ENCODE measurements at regions not wholly inside any gene's neighbourhood (a gene's known extent, or its start where the extent isn't known, plus 50 kb on each side); places are given as distances from the start of the nearest gene placed in this dataset.
"Not testable (repeated sequence)": the region's sequence is repeated elsewhere in the genome, so short reads cannot be mapped to it uniquely, and the experiment has no call there.

GRCh38 chr5:110304176-110304575, 422.3 kb downstream of the TMEM232 start:
- 60 to 61% methylated on average over 1 of the region's 1 CpG for WGBS, 2 donors
- Histone ChIP-seq H3K27me3 (no peaks in the 10 kb centered on the region), H3K9me3 (peaks cover 0 to 28% (median 7%) of the 10 kb centered on the region in 4 donors), H3K27ac (no peak overlapping the region), H3K36me3 (no peaks in the 10 kb centered on the region), H3K4me1 (no peaks in the 10 kb centered on the region), H3K4me3 (no peak overlapping the region)
- no peak for DNase-seq (ENCODE audit: low spot score in 2 of 2)
- TF ChIP-seq EP300 (IDR thresholded peaks at IDR 0.05) (no peak), CTCF (IDR thresholded peaks at IDR 0.05) (no peak), POLR2A (IDR thresholded peaks at IDR 0.05) (no peak)

DNA sequence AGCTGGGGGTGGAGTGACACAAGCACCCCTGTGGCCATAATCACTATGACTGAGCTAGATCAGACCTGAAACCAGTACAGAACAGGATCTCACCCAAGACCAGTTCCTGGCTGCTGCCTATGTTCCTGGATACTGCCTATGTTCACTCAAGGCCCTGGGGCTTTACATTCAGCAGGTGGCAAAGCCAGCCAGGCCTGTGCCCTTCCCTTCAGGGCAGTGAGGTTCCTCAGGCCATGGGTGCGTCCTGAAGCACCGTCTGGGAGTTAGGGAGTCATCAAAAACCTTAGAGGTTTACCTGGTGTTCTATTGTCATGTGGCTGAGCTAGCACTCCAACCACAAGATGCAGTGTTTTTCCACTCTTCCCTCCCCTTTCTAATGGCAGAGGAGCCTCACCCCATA, 419.8 kb downstream of the TMEM232 start:
- peaks cover 0 to 26% (median 6%) of the 10 kb centered on the region in 4 donors for H3K9me3 ChIP-seq
- H3K27me3 ChIP-seq, result no peaks in the 10 kb centered on the region
- H3K4me1 ChIP-seq, result no peaks in the 10 kb centered on the region
- H3K27ac ChIP-seq, result no peak overlapping the region
- 81 to 94% methylated on average over 2 of the region's 2 CpGs for WGBS, 2 donors
- no peak overlapping the region for H3K4me3 ChIP-seq
- TF ChIP-seq EP300 (IDR thresholded peaks at IDR 0.05) (no peak), POLR2A (IDR thresholded peaks at IDR 0.05) (no peak), CTCF (IDR thresholded peaks at IDR 0.05) (no peak)
- H3K36me3 ChIP-seq, result no peaks in the 10 kb centered on the region
- no peak for DNase-seq (ENCODE audit: low spot score in 2 of 2)

DNA sequence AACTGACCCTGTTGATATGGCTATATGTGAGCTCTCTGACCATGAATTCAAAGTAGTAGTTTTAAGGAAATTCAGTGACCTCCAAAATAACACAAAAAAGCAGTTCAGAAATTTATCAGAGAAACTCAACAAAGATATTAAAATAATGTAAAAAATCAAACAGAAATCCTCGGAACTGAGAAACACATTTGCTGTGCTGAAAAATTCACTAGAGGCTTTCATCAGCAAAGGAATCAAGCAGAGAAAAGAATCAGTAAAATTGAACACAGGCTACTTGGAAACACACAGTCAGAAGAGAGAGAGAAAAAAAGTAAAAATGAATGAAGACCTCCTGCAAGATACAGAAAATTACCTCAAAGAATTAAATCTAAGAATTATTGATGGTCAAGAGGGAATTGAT, 417.2 kb downstream of the TMEM232 start:
- H3K27ac ChIP-seq, result no peak overlapping the region
- TF ChIP-seq CTCF (IDR thresholded peaks at IDR 0.05) (no peak), EP300 (IDR thresholded peaks at IDR 0.05) (no peak), POLR2A (IDR thresholded peaks at IDR 0.05) (no peak)
- H3K36me3 ChIP-seq, result no peaks in the 10 kb centered on the region
- H3K4me1 ChIP-seq, result no peaks in the 10 kb centered on the region
- no peak overlapping the region for H3K4me3 ChIP-seq
- peaks cover 0 to 21% (median 1%) of the 10 kb centered on the region in 4 donors for H3K9me3 ChIP-seq
- 90 to 94% methylated on average over 1 of the region's 1 CpG for WGBS, 2 donors
- H3K27me3 ChIP-seq, result no peaks in the 10 kb centered on the region
- DNase-seq (ENCODE audit: low spot score in 2 of 2), result no peak

- H3K4me1 ChIP-seq; H3K9me3 ChIP-seq; H3K27me3 ChIP-seq; H3K36me3 ChIP-seq; H3K4me3 ChIP-seq; DNase-seq (ENCODE audit: low spot score in 2 of 2); H3K27ac ChIP-seq: not testable (repeated sequence)
- WGBS, 2 donors, result 46 to 64% methylated on average over 3 of the region's 3 CpGs
Observed at GRCh38 chr5:110316566-110316965, 409.9 kb downstream of the TMEM232 start.

DNA sequence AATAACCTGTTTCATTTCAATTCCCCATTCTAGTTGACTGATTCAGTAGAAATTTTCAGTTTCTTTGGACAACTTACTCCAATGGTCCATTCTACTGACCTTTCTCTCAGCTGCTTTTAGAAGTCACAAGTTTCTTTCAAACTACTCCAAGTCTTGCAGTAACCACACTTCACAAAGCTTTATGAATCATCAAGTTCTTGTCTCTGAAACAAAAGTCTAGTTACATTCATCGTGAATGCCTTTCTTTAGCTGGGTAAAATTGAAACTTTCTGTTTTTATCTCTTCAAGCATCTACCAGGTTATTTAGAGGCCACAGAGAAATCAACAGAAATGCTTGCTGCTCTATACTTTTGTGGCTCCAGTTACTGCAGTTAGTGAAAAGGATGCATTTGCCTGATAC, 405.4 kb downstream of the TMEM232 start:
- Histone ChIP-seq H3K27ac (peak overlapping the region in 1 of 4 donors; percentile 46), H3K4me3 (no peak overlapping the region), H3K9me3 (no peaks in the 10 kb centered on the region), H3K4me1 (no peaks in the 10 kb centered on the region), H3K36me3 (no peaks in the 10 kb centered on the region), H3K27me3 (no peaks in the 10 kb centered on the region)
- WGBS, 2 donors, result 20 to 36% methylated on average over 1 of the region's 1 CpG
- no peak for TF ChIP-seq EP300 (IDR thresholded peaks at IDR 0.05)
- TF ChIP-seq CTCF (IDR thresholded peaks at IDR 0.05), result no peak
- no peak for TF ChIP-seq POLR2A (IDR thresholded peaks at IDR 0.05)
- DNase-seq (ENCODE audit: low spot score in 2 of 2), result no peak

DNA sequence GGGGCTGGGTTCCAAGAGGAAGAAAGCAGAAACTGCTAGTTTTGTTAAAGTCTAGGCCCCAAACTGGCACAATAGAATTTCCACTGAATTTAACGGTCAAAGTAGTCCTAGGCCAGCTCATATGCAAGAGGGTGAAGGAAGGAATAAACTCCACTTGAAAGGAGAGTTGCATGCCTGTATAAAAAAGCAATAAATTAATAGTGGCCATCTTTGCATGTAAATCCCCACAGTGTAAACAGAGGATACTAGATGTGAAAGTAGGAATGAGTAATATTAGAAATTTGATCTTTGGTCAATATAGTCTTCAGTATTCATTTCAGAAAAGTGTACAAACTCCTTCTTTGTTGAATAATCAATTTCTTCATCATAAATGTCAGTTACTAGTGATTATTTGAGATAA, 403.1 kb downstream of the TMEM232 start:
- no peaks in the 10 kb centered on the region for H3K36me3 ChIP-seq
- no peak overlapping the region for H3K4me3 ChIP-seq
- no peak overlapping the region for H3K27ac ChIP-seq
- DNase-seq (ENCODE audit: low spot score in 2 of 2), result no peak
- H3K27me3 ChIP-seq, result no peaks in the 10 kb centered on the region
- H3K9me3 ChIP-seq, result no peaks in the 10 kb centered on the region
- TF ChIP-seq POLR2A (IDR thresholded peaks at IDR 0.05), result no peak
- no peak for TF ChIP-seq EP300 (IDR thresholded peaks at IDR 0.05)
- TF ChIP-seq CTCF (IDR thresholded peaks at IDR 0.05), result no peak
- H3K4me1 ChIP-seq, result no peaks in the 10 kb centered on the region
- 87 to 100% methylated on average over 1 of the region's 1 CpG for WGBS, 2 donors
